GM21515 (cell line): ENCODE measurements at regions not wholly inside any gene's neighbourhood (a gene's known extent, or its start where the extent isn't known, plus 50 kb on each side); places are given as distances from the start of the nearest gene placed in this dataset.
A peak's percentile ranks its signal among the peaks of the same experiment; 100 is the strongest.

ENCODE experiments used
- ATAC-seq: cut with Tn5 transposase; IDR thresholded peaks from one replicate; pipeline ENCODE4 v1.9.1; 2021; ENCODE audit not compliant: unreplicated experiment

DNA sequence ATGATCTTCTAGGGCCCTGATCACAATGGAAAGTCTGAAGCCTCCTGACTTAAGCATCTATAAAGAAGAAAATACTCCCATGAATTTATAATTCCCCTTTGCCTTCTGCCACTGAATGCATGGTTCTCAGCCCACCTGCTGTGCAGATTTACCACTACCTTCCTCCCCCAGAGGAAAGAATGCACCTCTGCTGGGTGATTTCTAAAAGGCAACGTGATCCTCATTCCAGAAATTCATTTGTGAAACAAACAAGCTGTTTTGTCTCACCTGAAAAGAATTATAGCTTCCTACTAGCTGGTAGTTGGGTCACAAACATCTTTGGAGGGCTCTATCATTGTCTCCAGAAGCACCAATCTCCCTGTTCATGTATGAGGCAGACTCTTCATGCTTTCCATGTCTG lies 320.2 kb downstream of the CDC14C start:
- no peak for ATAC-seq

GRCh38 chr7:49245062-49245461 lies 320.7 kb downstream of the CDC14C start:
- no peak for ATAC-seq

GRCh38 chr7:49247759-49248158 lies 323.4 kb downstream of the CDC14C start:
- no peak for ATAC-seq

GRCh38 chr7:49255054-49255453 lies 330.7 kb downstream of the CDC14C start:
- ATAC-seq, result no peak

- no peak for ATAC-seq
Measured at GRCh38 chr7:49260538-49260937, 336.2 kb downstream of the CDC14C start.

GRCh38 chr7:49261928-49262327 lies 337.6 kb downstream of the CDC14C start:
- no peak for ATAC-seq

DNA sequence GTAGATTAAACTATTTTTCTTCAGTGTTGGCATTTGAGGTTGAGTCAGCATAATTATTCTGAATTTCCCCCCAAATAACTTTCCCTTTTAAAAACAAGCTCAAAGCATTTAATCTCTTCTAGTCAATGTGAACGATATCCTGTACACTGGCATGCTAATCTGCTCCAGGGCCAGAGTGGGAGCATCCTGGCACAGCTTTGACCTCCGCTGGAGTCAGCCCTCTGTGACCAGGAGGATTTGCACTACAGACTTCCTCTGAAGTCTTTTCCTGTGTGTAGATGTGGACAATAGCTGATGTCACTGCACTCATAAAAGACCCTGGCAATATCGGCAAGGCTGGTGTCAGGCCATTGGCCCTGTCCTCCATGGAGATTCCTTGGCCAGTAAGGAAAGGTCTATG lies 340.2 kb downstream of the CDC14C start:
- ATAC-seq, result no peak

DNA sequence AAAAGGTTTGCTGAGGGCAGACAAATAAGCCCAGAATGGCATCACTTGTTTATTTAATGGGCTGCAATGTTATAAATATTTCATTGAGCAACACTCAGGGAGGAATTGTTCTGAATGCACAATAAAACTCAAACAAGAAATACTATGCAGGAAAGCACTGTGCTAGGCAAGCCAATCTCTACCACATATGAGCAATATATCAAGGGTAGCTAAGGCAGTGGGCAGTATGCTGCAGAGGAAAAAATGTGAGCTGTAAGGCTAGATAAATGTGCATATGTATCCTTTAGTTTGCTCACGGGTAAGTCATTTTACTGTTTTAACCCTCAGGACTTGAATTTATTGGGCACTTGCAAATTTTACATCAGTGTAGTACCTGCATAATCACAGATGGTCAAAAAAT lies 349.6 kb downstream of the CDC14C start:
- ATAC-seq, result no peak

DNA sequence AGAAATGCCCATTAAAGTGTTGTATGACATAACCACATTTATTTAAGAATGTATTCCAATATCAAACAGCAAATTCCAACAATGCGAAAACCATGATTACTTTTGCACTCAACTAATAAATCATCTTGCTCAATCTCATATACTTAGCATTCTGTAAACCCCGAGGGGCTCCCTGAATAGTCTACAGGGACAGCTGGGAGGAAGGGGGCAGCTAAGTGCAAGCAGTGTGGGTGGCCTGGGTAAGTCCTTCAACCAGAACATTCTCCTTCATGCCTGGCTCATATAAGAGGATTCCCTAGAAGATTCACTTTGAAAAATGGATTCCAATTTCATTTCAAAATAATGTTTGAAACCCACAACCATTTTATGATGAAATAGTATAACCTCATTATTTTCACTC lies 355.5 kb downstream of the CDC14C start:
- no peak for ATAC-seq

DNA sequence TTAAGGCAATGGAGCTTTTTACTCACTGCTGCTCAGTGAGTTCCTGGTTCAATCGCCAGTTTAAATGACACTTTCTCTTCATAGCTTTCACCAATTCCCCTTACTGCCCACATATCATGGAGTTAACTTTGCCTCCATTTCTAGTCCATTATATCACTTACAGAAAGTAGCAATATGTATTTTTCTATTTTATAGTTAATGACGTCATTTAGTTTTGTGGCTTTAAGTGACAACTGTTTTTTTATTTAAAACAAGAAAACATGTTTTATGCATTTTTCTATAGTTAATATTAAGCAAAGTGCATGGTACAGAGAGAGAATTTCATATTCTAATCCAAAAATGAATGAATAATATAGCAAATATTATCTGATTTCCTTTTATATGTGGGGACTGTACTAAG lies 363.3 kb downstream of the CDC14C start:
- no peak for ATAC-seq

GRCh38 chr7:49294611-49295010 lies 370.3 kb downstream of the CDC14C start:
- ATAC-seq, result no peak

GRCh38 chr7:49295146-49295545 lies 370.8 kb downstream of the CDC14C start:
- ATAC-seq, result no peak

- no peak for ATAC-seq
Measured at GRCh38 chr7:49297958-49298357, 373.6 kb downstream of the CDC14C start.

GRCh38 chr7:49308787-49309186 lies 384.4 kb downstream of the CDC14C start:
- no peak for ATAC-seq

DNA sequence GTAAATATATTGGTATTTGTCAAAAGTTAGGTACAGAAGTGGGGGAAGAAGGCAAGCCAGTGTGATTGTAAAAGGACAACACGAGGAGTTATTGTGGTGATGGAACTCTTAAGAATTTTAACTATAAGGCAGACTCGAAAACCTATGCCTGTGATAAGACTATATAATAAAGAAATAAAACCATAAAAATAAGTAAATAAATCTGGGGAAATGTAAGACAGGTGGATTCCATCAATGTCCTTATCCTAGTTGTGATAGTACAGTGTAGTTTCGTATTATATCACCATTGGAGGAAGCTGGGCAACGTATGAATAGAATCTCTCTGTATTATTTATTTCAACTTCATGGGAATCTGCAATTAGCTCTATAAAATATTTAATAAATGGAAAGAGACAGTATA lies 395.7 kb downstream of the CDC14C start:
- no peak for ATAC-seq

DNA sequence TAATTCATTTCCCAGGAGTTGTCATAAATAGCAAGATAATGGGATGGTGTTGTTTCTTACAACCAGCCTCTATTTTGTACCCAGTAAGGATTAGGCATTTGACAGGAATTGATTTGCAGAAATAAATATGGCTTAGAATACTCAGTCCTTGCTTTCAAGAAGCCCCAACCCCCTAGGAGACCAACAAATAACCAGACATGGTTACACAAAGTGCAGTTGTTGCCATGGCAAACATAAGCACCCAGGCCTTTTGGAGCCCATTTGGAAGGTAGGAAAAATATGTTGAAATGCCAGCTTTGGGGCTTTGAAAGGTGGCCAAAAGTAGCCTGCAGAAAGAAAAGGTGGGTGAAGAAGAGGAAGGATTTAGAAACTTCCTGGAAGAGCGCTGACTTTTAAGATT lies 397.5 kb downstream of the CDC14C start:
- ATAC-seq, result no peak

GRCh38 chr7:49322476-49322875 lies 398.1 kb downstream of the CDC14C start:
- no peak for ATAC-seq

DNA sequence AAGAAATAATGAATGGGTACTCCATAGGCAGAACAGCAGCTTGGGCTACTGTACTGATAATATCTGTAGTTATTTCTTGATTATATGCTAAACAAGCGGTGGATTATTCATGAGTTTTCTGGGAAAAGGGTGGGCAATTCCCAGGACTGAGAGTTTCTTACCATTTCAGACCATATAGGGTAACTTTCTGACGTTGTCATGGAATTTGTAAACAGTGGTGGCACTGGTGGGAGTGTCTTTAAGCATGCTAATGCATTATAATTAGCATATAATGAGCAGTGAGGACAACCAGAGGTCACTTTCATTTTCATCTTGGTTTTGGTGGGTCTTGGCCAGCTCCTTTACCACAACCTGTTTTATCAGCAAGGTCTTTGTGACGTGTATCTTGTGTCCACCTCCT lies 399.7 kb downstream of the CDC14C start:
- ATAC-seq, result no peak

DNA sequence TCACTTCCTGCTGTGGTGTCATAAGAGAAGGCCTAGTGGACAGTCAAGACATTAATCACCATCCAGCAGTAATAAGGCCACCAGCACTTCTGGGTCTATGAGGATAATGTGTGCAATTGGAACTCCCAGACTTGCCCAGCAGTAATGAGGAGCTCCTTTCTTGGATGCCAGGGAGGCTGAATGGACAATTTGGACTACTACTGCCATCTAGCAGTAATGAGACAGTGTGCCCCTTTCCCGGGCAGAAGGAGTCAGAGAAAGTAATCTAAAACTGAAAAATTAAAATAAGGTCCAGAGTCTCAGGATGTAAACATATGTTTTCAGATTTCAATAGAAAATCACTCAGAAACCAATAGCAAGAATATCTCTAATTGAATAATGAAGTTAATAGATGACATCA lies 400.4 kb downstream of the CDC14C start:
- ATAC-seq, result no peak

- no peak for ATAC-seq
Measured at GRCh38 chr7:49325571-49325970, 401.2 kb downstream of the CDC14C start.

- ATAC-seq, result no peak
Measured at GRCh38 chr7:49327155-49327554, 402.8 kb downstream of the CDC14C start.

GRCh38 chr7:49333180-49333881 lies 409.0 kb downstream of the CDC14C start:
- peak; percentile 81 for ATAC-seq

- ATAC-seq, result no peak
Measured at GRCh38 chr7:49341849-49342248, 417.5 kb downstream of the CDC14C start.
